Neural crest cell (in vitro differentiated cells): ENCODE measurements at regions not wholly inside any gene's neighbourhood (a gene's known extent, or its start where the extent isn't known, plus 50 kb on each side); places are given as distances from the start of the nearest gene placed in this dataset.

Source experiments
- DNase-seq: peaks from one replicate; pipeline ENCODE4 v3.0.0; 2021; ENCODE audit warnings: low read depth, mixed read lengths, low spot score
- H3K27ac Mint-ChIP-seq: one replicate; pipeline ENCODE4 v1.8.0; 2021; ENCODE audit warnings: mild to moderate bottlenecking, mixed read lengths; ENCODE audit not compliant: unreplicated experiment
- H3K27me3 Mint-ChIP-seq: 2 replicates; pipeline ENCODE4 v1.8.0; 2021; ENCODE audit warnings: low read depth, mild to moderate bottlenecking, mixed read lengths
- H3K36me3 Mint-ChIP-seq: 2 replicates; pipeline ENCODE4 v1.8.0; 2021; ENCODE audit warnings: low read depth, mild to moderate bottlenecking, mixed read lengths
- H3K4me1 Mint-ChIP-seq: 2 replicates; pipeline ENCODE4 v1.8.0; 2021; ENCODE audit warnings: mixed read lengths
- H3K4me3 Mint-ChIP-seq: one replicate; pipeline ENCODE4 v1.8.0; 2021; ENCODE audit warnings: mild to moderate bottlenecking, mixed read lengths
- H3K9me3 Mint-ChIP-seq: 2 replicates; pipeline ENCODE4 v1.8.0; 2021; ENCODE audit warnings: mixed read lengths
- TF ChIP-seq, protein P1 (sequence below): fragments of 200-600 bp; sonication (generic); conservative IDR thresholded peaks from 2 replicates; pipeline ENCODE4 v1.5.0; 2021; ENCODE audit warnings: antibody characterized with exemption, mild to moderate bottlenecking

GRCh38 chr12:107364875-107365518 is 271.6 kb upstream of the CRY1 start:
- Mint-ChIP-seq H3K36me3 (no peaks in the 10 kb centered on the region), H3K9me3 (no peaks in the 10 kb centered on the region), H3K27ac (no peak overlapping the region), H3K4me1 (peaks cover 12% of the 10 kb centered on the region), H3K27me3 (peaks cover 8% of the 10 kb centered on the region), H3K4me3 (no peak overlapping the region)
- DNase-seq, result no peak
- TF ChIP-seq, protein P1, sequence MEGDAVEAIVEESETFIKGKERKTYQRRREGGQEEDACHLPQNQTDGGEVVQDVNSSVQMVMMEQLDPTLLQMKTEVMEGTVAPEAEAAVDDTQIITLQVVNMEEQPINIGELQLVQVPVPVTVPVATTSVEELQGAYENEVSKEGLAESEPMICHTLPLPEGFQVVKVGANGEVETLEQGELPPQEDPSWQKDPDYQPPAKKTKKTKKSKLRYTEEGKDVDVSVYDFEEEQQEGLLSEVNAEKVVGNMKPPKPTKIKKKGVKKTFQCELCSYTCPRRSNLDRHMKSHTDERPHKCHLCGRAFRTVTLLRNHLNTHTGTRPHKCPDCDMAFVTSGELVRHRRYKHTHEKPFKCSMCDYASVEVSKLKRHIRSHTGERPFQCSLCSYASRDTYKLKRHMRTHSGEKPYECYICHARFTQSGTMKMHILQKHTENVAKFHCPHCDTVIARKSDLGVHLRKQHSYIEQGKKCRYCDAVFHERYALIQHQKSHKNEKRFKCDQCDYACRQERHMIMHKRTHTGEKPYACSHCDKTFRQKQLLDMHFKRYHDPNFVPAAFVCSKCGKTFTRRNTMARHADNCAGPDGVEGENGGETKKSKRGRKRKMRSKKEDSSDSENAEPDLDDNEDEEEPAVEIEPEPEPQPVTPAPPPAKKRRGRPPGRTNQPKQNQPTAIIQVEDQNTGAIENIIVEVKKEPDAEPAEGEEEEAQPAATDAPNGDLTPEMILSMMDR, result no peak

GRCh38 chr12:107365703-107366102 is 272.4 kb upstream of the CRY1 start:
- H3K27me3 Mint-ChIP-seq, result peaks cover 6% of the 10 kb centered on the region
- H3K36me3 Mint-ChIP-seq, result no peaks in the 10 kb centered on the region
- no peak overlapping the region for H3K27ac Mint-ChIP-seq
- TF ChIP-seq, protein P1, result no peak
- no peak for DNase-seq
- H3K9me3 Mint-ChIP-seq, result no peaks in the 10 kb centered on the region
- peaks cover 12% of the 10 kb centered on the region for H3K4me1 Mint-ChIP-seq
- H3K4me3 Mint-ChIP-seq, result no peak overlapping the region

DNA sequence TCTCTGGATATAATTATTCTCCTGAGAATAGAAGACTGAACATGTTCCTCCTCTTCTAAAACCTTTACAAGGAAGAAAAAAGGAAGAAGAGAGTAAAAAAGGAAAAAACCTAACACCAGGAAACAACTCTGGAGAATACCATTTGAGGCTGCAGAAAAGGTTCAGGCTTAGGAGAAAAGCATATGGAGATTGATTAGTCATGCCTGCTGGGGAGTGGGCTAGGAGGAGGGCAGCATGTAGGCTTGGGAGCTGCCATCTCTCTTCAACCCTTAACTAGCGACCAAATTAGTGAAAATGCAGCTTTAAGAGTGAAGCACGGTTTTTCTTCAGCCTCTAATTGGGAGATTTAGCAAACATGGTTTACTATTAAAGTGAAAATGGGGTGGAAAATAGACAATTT is 273.0 kb upstream of the CRY1 start:
- Mint-ChIP-seq H3K27me3 (peaks cover 6% of the 10 kb centered on the region), H3K9me3 (no peaks in the 10 kb centered on the region), H3K4me1 (peaks cover 12% of the 10 kb centered on the region), H3K4me3 (no peak overlapping the region), H3K36me3 (no peaks in the 10 kb centered on the region), H3K27ac (no peak overlapping the region)
- DNase-seq, result no peak
- TF ChIP-seq, protein P1, result no peak

DNA sequence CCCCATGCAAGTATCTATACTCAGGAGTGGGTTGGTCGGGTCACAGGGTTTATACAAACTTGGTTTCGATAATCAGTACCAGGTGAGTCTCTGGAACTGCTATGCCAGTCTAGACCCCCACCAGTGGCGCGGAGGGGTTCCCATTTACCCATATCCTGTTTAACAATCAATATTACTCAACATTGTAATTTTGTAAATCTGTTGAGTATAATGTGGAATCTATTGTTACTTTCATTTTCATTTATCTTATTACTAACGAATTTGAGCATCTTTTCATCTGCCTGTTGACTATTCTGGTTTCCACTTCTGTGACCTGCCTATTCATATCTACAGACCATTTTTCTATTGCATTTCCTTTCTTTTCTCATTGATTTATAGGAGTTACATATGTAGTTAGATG is 275.2 kb upstream of the CRY1 start:
- H3K27me3 Mint-ChIP-seq, result peaks cover 2% of the 10 kb centered on the region
- H3K4me3 Mint-ChIP-seq, result no peak overlapping the region
- H3K36me3 Mint-ChIP-seq, result no peaks in the 10 kb centered on the region
- peaks cover 9% of the 10 kb centered on the region for H3K4me1 Mint-ChIP-seq
- no peak for DNase-seq
- no peak overlapping the region for H3K27ac Mint-ChIP-seq
- TF ChIP-seq, protein P1, result no peak
- H3K9me3 Mint-ChIP-seq, result no peaks in the 10 kb centered on the region

DNA sequence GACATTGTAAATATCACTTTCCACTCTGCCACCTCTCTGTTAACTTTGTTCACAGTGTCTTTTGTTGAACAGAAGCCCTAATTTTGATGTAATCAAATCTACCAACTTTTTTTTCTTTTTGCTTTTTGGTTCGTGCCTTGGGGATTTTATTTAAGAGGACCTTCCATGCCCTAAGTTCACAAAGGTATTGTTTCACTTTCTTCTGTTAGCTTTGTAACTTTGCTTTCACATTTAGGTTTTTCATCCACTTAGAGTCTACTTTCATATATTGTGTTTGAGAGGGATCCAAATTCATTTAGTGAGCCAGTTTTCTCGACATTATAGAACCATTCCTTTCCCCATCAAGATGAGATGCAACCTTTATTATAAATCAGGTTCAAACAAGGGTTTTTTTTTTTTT is 275.7 kb upstream of the CRY1 start:
- DNase-seq, result no peak
- Mint-ChIP-seq H3K4me3 (no peak overlapping the region), H3K4me1 (peaks cover 6% of the 10 kb centered on the region), H3K27ac (no peak overlapping the region), H3K9me3 (no peaks in the 10 kb centered on the region), H3K36me3 (no peaks in the 10 kb centered on the region), H3K27me3 (peaks cover 2% of the 10 kb centered on the region)
- TF ChIP-seq, protein P1, result no peak
